Ovary (tissue), 7 donors: ENCODE measurements at regions not wholly inside any gene's neighbourhood (a gene's known extent, or its start where the extent isn't known, plus 50 kb on each side); places are given as distances from the start of the nearest gene placed in this dataset.
A peak's percentile ranks its signal among the peaks of the same experiment; 100 is the strongest.

Experiments
- DNase-seq, 5 donors: peaks; one replicate each; pipeline ENCODE4 v3.0.0-alpha.2; 2019 to 2020
- H3K27ac ChIP-seq, 2 donors: fragments of 200-600 bp; one replicate each; pipeline versions ENCODE4 v1.5.1 to v1.8.0; 2019 to 2022
- H3K27me3 ChIP-seq: fragments of 200-600 bp; one replicate; pipeline ENCODE4 v1.8.0; 2022
- H3K36me3 ChIP-seq: fragments of 200-600 bp; sonication (generic); one replicate; pipeline ENCODE4 v1.5.1; 2019
- H3K4me1 ChIP-seq: one replicate; pipeline ENCODE4 v1.8.1; 2013; ENCODE audit warnings: mild to moderate bottlenecking, moderate library complexity; ENCODE audit not compliant: insufficient read depth
- H3K4me3 ChIP-seq: fragments of 200-600 bp; sonication (generic); one replicate; pipeline ENCODE4 v1.5.1; 2017
- H3K9me3 ChIP-seq, 2 donors: fragments of 200-600 bp in 1 of 2; sonication (generic) in 1 of 2; one replicate each; pipeline versions ENCODE4 v1.5.1 to v1.8.1; 2013 to 2019; ENCODE audit warnings: mild to moderate bottlenecking in 1 of 2, moderate library complexity in 1 of 2
- CTCF ChIP-seq, 3 donors: fragments of 450-650 bp in 2 of 3; fragments of 200-600 bp in 1 of 3; IDR thresholded peaks; one replicate each; pipeline versions ENCODE4 v1.5.1 to v1.8.0; 2016 to 2022; ENCODE audit warnings: antibody characterized with exemption in 3 of 3, mild to moderate bottlenecking in 1 of 3
- EP300 ChIP-seq: sonication (generic); formaldehyde crosslinking; IDR thresholded peaks from one replicate; pipeline ENCODE4 v1.6.1; 2017; ENCODE audit warnings: antibody characterized with exemption
- POLR2A ChIP-seq: fragments of 450-650 bp; IDR thresholded peaks from one replicate; pipeline ENCODE4 v1.6.1; 2017; ENCODE audit warnings: antibody characterized with exemption, mild to moderate bottlenecking, moderate library complexity
- WGBS, 3 donors: extraction: QIAGEN DNeasy Blood & Tissue Kit in 1 of 3; methylation state at CpG; one replicate each; pipeline versions ENCODE4 v1.1.5 to v1.1.7; 2013 to 2017; 5-methylcytosine and 5-hydroxymethylcytosine counted together
- intact Hi-C, 4 donors: fragments of 100-400 bp; cut with DNase I; formaldehyde crosslinking; loops; one replicate each; pipeline versions ENCODE4 v1.11.0 to v1.15.1; 2022 to 2023
- donor health status: DM: no; HTN: no; CAD: no; lungs with moderate emphysema.
- donor health status: DM: no; HTN: no; CAD: no.
- donor health status: Bipolar disorder and iron deficiency.
- donor health status: DM: no; HTN: no; CAD: no.
- donor health status: DM: yes; HTN: yes; CAD: no.

GRCh38 chr14:76926521-76927251, 100.5 kb downstream of the LRRC74A start:
- 53 to 58% (median 56%) methylated on average over 7 of the region's 7 CpGs for WGBS, 3 donors
- Histone ChIP-seq H3K27ac (peak overlapping the region in 1 of 2 donors; percentile 69), H3K36me3 (no peaks in the 10 kb centered on the region), H3K4me1 (peaks cover 42% of the 10 kb centered on the region), H3K27me3 (no peaks in the 10 kb centered on the region), H3K9me3 (no peaks in the 10 kb centered on the region), H3K4me3 (no peak overlapping the region)
- intact Hi-C loops, result no loop called here
- TF ChIP-seq POLR2A (no peak), CTCF (IDR thresholded peaks at IDR 0.05) (no peak), EP300 (no peak)
- DNase-seq, result peak; percentile 72 to 87 (median 79)

GRCh38 chr14:76925097-76925441, 98.9 kb downstream of the LRRC74A start:
- peak overlapping the region in 1 of 2 donors; percentile 16 for H3K27ac ChIP-seq
- no peaks in the 10 kb centered on the region for H3K9me3 ChIP-seq
- H3K27me3 ChIP-seq, result no peaks in the 10 kb centered on the region
- no peak overlapping the region for H3K4me3 ChIP-seq
- WGBS, 3 donors, result 75 to 83% (median 81%) methylated on average over 9 of the region's 9 CpGs
- H3K4me1 ChIP-seq, result peaks cover 49% of the 10 kb centered on the region
- TF ChIP-seq EP300, result no peak
- no peak for TF ChIP-seq CTCF (IDR thresholded peaks at IDR 0.05)
- TF ChIP-seq POLR2A, result no peak
- intact Hi-C loops, result no loop called here
- DNase-seq, result no peak
- no peaks in the 10 kb centered on the region for H3K36me3 ChIP-seq

- 51 to 54% (median 53%) methylated on average over 15 of the region's 15 CpGs for WGBS, 3 donors
- Histone ChIP-seq H3K36me3 (no peaks in the 10 kb centered on the region), H3K27ac (peak overlapping the region in 1 of 2 donors; percentile 16), H3K27me3 (no peaks in the 10 kb centered on the region), H3K4me3 (no peak overlapping the region), H3K9me3 (no peaks in the 10 kb centered on the region), H3K4me1 (peaks cover 49% of the 10 kb centered on the region)
- TF ChIP-seq EP300 (no peak), POLR2A (no peak), CTCF (IDR thresholded peaks at IDR 0.05) (no peak)
- DNase-seq, result peak in 1 of 5 donors; percentile 69
- intact Hi-C loops, result loop anchor here in 1 of 4 donors (5.0 kb wide), 1 partner anchor 33 kb away; no protein-coding TSS in a partner anchor
These were observed 98.3 kb downstream of the LRRC74A start for GRCh38 chr14:76924371-76925096.

GRCh38 chr14:76923431-76924370, 97.5 kb downstream of the LRRC74A start:
- Histone ChIP-seq H3K9me3 (no peaks in the 10 kb centered on the region), H3K4me1 (peaks cover 49% of the 10 kb centered on the region), H3K36me3 (no peaks in the 10 kb centered on the region), H3K27me3 (no peaks in the 10 kb centered on the region), H3K27ac (peak overlapping the region in 1 of 2 donors; percentile 16), H3K4me3 (no peak overlapping the region)
- WGBS, 3 donors, result 69 to 78% (median 72%) methylated on average over 22 of the region's 22 CpGs
- no peak for TF ChIP-seq CTCF (IDR thresholded peaks at IDR 0.05)
- no peak for TF ChIP-seq EP300
- TF ChIP-seq POLR2A, result no peak
- peak in 1 of 5 donors; percentile 37 for DNase-seq
- intact Hi-C loops, result loop anchor here in 1 of 4 donors (5.0 kb wide), 1 partner anchor 34 kb away; no protein-coding TSS in a partner anchor
